NCI-H1436 (cell line): ENCODE measurements at regions not wholly inside any gene's neighbourhood (a gene's known extent, or its start where the extent isn't known, plus 50 kb on each side); places are given as distances from the start of the nearest gene placed in this dataset.
A peak's percentile ranks its signal among the peaks of the same experiment; 100 is the strongest.
"Not testable (repeated sequence)": the region's sequence is repeated elsewhere in the genome, so short reads cannot be mapped to it uniquely, and the experiment has no call there.

Source experiments
- DNase-seq: peaks from one replicate; lab custom pipeline; 2025; lab: John Stamatoyannopoulos, UW

- DNase-seq = no peak
Measured at GRCh38 chr7:109751241-109751640, 1181.6 kb downstream of the DNAJB9 start.

- DNase-seq = no peak
Measured at GRCh38 chr7:109752068-109752467, 1182.4 kb downstream of the DNAJB9 start.

GRCh38 chr7:109757713-109758112, 1188.0 kb downstream of the DNAJB9 start:
- DNase-seq = no peak

GRCh38 chr7:109763611-109764010, 1193.9 kb downstream of the DNAJB9 start:
- DNase-seq = no peak

GRCh38 chr7:109772161-109772560, 1202.5 kb downstream of the DNAJB9 start:
- DNase-seq = no peak

GRCh38 chr7:109782806-109783205, 1213.1 kb downstream of the DNAJB9 start:
- no peak for DNase-seq

GRCh38 chr7:109806548-109806947, 1236.9 kb downstream of the DNAJB9 start:
- no peak for DNase-seq

GRCh38 chr7:109821156-109821555, 1251.5 kb downstream of the DNAJB9 start:
- DNase-seq = no peak

- no peak for DNase-seq
Measured at GRCh38 chr7:109834851-109835250, 1256.1 kb upstream of the LRRN3 start.

GRCh38 chr7:109835577-109835976, 1255.3 kb upstream of the LRRN3 start:
- DNase-seq = no peak

- no peak for DNase-seq
Measured at GRCh38 chr7:109836016-109836415, 1254.9 kb upstream of the LRRN3 start.

GRCh38 chr7:109842386-109842785, 1248.5 kb upstream of the LRRN3 start:
- DNase-seq = no peak

- DNase-seq = peak; percentile 21
Measured at GRCh38 chr7:109844362-109844761, 1246.6 kb upstream of the LRRN3 start.

GRCh38 chr7:109864230-109864629, 1226.7 kb upstream of the LRRN3 start:
- no peak for DNase-seq

GRCh38 chr7:109868215-109868860, 1222.6 kb upstream of the LRRN3 start:
- no peak for DNase-seq

GRCh38 chr7:109873296-109873695, 1217.6 kb upstream of the LRRN3 start:
- no peak for DNase-seq

GRCh38 chr7:109879287-109879828, 1211.6 kb upstream of the LRRN3 start:
- DNase-seq = peak; percentile 31

GRCh38 chr7:109890622-109891021, 1200.3 kb upstream of the LRRN3 start:
- DNase-seq = no peak

- no peak for DNase-seq
Measured at GRCh38 chr7:109893231-109893630, 1197.7 kb upstream of the LRRN3 start.

GRCh38 chr7:109895536-109895935, 1195.4 kb upstream of the LRRN3 start:
- no peak for DNase-seq

- DNase-seq = no peak
Measured at GRCh38 chr7:109901926-109902325, 1189.0 kb upstream of the LRRN3 start.

- DNase-seq = not testable (repeated sequence)
Measured at GRCh38 chr7:109905368-109906065, 1185.4 kb upstream of the LRRN3 start.

GRCh38 chr7:109915670-109916069, 1175.3 kb upstream of the LRRN3 start:
- DNase-seq = no peak

- DNase-seq = no peak
Measured at GRCh38 chr7:109926738-109927137, 1164.2 kb upstream of the LRRN3 start.
